ENCODE measurements at regions not wholly inside any gene's neighbourhood (a gene's known extent, or its start where the extent isn't known, plus 50 kb on each side); places are given as distances from the start of the nearest gene placed in this dataset.

DNA sequence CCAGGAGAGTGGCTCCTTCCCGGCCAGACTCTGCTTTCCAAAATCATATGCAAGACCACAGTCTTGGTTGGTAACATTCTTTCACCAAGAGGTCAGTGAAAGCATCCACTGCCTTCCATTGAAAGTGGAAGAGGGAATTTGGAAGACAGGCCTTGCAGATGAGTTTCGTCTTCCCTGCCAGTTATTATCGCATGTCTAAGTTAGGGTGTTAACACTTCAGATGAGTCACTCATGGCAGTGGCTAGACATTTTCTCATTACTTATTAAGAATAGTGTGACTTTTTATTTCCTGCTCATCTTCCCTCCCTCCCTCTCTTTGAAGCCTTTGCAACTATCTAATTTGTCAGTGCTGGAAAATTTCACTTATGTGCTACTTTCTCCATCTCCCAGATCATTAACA, 102.9 kb upstream of the EPB41L3 start:
- Mint-ChIP-seq H3K9me3 (ENCODE audit: unreplicated experiment) (no peaks in the 10 kb centered on the region), H3K4me1 (ENCODE audit: unreplicated experiment) (no peaks in the 10 kb centered on the region), H3K36me3 (ENCODE audit: low read depth, unreplicated experiment) (no peaks in the 10 kb centered on the region), H3K4me3 (ENCODE audit: unreplicated experiment) (no peak overlapping the region), H3K27me3 (ENCODE audit: unreplicated experiment) (no peaks in the 10 kb centered on the region), H3K27ac (ENCODE audit: unreplicated experiment) (no peak overlapping the region)
- no peak for DNase-seq (ENCODE audit: low spot score)
- TF ChIP-seq, protein P1, sequence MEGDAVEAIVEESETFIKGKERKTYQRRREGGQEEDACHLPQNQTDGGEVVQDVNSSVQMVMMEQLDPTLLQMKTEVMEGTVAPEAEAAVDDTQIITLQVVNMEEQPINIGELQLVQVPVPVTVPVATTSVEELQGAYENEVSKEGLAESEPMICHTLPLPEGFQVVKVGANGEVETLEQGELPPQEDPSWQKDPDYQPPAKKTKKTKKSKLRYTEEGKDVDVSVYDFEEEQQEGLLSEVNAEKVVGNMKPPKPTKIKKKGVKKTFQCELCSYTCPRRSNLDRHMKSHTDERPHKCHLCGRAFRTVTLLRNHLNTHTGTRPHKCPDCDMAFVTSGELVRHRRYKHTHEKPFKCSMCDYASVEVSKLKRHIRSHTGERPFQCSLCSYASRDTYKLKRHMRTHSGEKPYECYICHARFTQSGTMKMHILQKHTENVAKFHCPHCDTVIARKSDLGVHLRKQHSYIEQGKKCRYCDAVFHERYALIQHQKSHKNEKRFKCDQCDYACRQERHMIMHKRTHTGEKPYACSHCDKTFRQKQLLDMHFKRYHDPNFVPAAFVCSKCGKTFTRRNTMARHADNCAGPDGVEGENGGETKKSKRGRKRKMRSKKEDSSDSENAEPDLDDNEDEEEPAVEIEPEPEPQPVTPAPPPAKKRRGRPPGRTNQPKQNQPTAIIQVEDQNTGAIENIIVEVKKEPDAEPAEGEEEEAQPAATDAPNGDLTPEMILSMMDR (IDR thresholded peaks at IDR 0.05; ENCODE audit: unreplicated experiment) = no peak

DNA sequence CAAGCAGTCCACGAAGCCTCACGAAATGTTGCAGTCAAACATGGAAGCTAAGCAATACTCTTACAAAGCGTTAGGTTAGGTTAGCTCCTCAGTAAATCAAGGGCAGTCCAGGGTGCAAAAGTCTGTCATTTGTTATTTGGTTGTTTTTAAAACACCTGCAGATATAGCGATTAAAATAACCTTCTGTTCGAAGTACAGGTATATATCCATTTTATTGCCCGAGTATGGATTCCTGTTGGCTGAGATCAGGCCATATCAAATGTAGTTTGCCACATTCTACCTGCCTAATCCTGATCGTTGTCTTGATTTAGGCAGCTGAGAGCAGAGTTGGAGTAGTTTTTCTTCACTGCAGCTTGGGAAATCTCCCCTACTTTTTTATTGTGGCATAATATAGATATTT, 99.5 kb upstream of the EPB41L3 start:
- no peak for DNase-seq (ENCODE audit: low spot score)
- Mint-ChIP-seq H3K27ac (ENCODE audit: unreplicated experiment) (no peak overlapping the region), H3K9me3 (ENCODE audit: unreplicated experiment) (no peaks in the 10 kb centered on the region), H3K4me1 (ENCODE audit: unreplicated experiment) (no peaks in the 10 kb centered on the region), H3K36me3 (ENCODE audit: low read depth, unreplicated experiment) (no peaks in the 10 kb centered on the region), H3K4me3 (ENCODE audit: unreplicated experiment) (no peak overlapping the region), H3K27me3 (ENCODE audit: unreplicated experiment) (no peaks in the 10 kb centered on the region)
- TF ChIP-seq, protein P1 (IDR thresholded peaks at IDR 0.05; ENCODE audit: unreplicated experiment) = no peak

DNA sequence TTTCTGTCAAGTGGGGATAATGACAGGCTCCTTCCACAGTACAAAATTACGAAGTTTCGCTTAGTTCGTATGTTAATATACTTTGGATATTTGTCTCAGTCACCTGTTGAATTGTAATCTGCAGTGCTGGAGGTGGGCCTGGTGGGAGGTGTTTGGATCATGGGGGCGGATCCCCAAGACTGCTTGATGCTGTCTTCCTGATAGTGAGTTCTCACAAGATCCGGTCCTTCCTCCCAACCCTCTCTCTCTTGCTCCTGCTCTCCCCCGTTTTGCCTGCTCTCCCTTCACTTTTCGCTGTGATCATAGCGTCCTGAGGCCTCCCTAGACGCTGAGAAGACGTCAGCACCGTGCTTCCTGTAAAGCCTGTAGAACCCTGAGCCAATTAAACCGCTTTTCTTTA, 97.1 kb upstream of the EPB41L3 start:
- Mint-ChIP-seq H3K4me3 (ENCODE audit: unreplicated experiment) (no peak overlapping the region), H3K4me1 (ENCODE audit: unreplicated experiment) (no peaks in the 10 kb centered on the region), H3K27ac (ENCODE audit: unreplicated experiment) (no peak overlapping the region), H3K9me3 (ENCODE audit: unreplicated experiment) (no peaks in the 10 kb centered on the region), H3K36me3 (ENCODE audit: low read depth, unreplicated experiment) (no peaks in the 10 kb centered on the region), H3K27me3 (ENCODE audit: unreplicated experiment) (no peaks in the 10 kb centered on the region)
- TF ChIP-seq, protein P1 (IDR thresholded peaks at IDR 0.05; ENCODE audit: unreplicated experiment) = no peak
- DNase-seq (ENCODE audit: low spot score) = no peak

DNA sequence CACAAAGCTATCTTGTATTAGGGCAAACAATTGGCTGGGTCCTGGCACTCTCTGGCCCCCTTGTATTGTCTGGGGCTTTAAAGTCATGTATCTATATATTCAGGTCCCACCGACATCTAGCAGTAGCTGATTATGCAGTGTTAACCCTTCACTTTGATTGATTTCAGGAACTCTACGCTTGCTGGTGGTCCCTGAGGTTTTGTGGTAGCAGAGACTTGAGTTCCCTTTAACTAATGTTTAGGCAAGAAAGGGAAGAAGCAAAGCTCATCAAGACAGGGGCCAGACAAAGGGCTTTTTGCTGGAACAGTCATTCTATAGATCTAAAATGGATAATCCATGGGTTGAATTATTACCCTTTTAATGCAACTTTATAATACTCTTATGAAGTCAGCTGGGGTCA, 95.3 kb upstream of the EPB41L3 start:
- no peak for DNase-seq (ENCODE audit: low spot score)
- H3K27ac Mint-ChIP-seq (ENCODE audit: unreplicated experiment) = no peak overlapping the region
- no peaks in the 10 kb centered on the region for H3K36me3 Mint-ChIP-seq (ENCODE audit: low read depth, unreplicated experiment)
- TF ChIP-seq, protein P1 (IDR thresholded peaks at IDR 0.05; ENCODE audit: unreplicated experiment) = no peak
- H3K27me3 Mint-ChIP-seq (ENCODE audit: unreplicated experiment) = no peaks in the 10 kb centered on the region
- H3K4me3 Mint-ChIP-seq (ENCODE audit: unreplicated experiment) = no peak overlapping the region
- no peaks in the 10 kb centered on the region for H3K4me1 Mint-ChIP-seq (ENCODE audit: unreplicated experiment)
- no peaks in the 10 kb centered on the region for H3K9me3 Mint-ChIP-seq (ENCODE audit: unreplicated experiment)

DNA sequence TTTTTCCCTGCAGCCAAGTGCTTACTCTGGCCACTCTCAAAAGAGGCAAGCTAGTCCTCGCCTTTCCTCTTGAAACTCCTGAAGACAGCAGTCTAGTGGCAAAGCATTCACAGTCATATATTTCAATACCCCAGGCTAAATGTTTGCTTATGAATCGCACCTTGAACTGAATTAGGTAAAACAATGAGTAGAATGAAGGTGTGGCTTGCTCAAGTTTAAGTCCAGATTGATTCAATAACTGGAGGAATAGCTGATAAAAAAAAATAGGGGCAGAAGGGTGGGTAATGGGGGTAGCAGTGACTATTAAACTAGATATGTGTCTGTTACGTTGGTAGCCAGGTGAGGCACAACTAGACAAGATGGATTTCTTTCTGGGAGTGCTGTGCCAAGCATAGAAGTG, 88.2 kb upstream of the EPB41L3 start:
- Mint-ChIP-seq H3K27ac (ENCODE audit: unreplicated experiment) (no peak overlapping the region), H3K9me3 (ENCODE audit: unreplicated experiment) (no peaks in the 10 kb centered on the region), H3K36me3 (ENCODE audit: low read depth, unreplicated experiment) (no peaks in the 10 kb centered on the region), H3K27me3 (ENCODE audit: unreplicated experiment) (peaks cover 11% of the 10 kb centered on the region), H3K4me3 (ENCODE audit: unreplicated experiment) (no peak overlapping the region), H3K4me1 (ENCODE audit: unreplicated experiment) (peaks cover 3% of the 10 kb centered on the region)
- no peak for DNase-seq (ENCODE audit: low spot score)
- TF ChIP-seq, protein P1 (IDR thresholded peaks at IDR 0.05; ENCODE audit: unreplicated experiment) = no peak
